Lung (tissue), 11 donors: ENCODE measurements at regions not wholly inside any gene's neighbourhood (a gene's known extent, or its start where the extent isn't known, plus 50 kb on each side); places are given as distances from the start of the nearest gene placed in this dataset.

Experiments
- ATAC-seq: fragments of 200-7000 bp; cut with Tn5 transposase; one replicate; pipeline ENCODE4 v1.9.1; 2020; ENCODE audit warnings: moderate number of reproducible peaks; ENCODE audit not compliant: insufficient read depth, low FRiP score
- DNase-seq, 3 donors: peaks; one replicate each; pipeline ENCODE4 v3.0.0-alpha.2; 2013 to 2017
- H3K27ac ChIP-seq, 2 donors: one replicate each; pipeline ENCODE4 v1.5.1; 2013; ENCODE audit warnings: mild to moderate bottlenecking in 2 of 2, moderate library complexity in 2 of 2, control low read depth in 1 of 2, inconsistent platforms in 1 of 2, low read depth in 1 of 2, low read length in 1 of 2
- H3K27me3 ChIP-seq, 3 donors: one replicate each; pipeline ENCODE4 v1.5.1; 2013; ENCODE audit warnings: low read length in 2 of 3; ENCODE audit not compliant: control insufficient read depth in 3 of 3, insufficient read depth in 3 of 3
- H3K36me3 ChIP-seq, 4 donors: one replicate each; pipeline ENCODE4 v1.5.1; 2013; ENCODE audit warnings: low read length in 4 of 4, mild to moderate bottlenecking in 1 of 4, moderate library complexity in 1 of 4; ENCODE audit not compliant: control insufficient read depth in 4 of 4, insufficient read depth in 4 of 4
- H3K4me1 ChIP-seq, 5 donors: one replicate each; pipeline ENCODE4 v1.5.1; 2013; ENCODE audit warnings: low read length in 5 of 5, mild to moderate bottlenecking in 2 of 5, moderate library complexity in 1 of 5; ENCODE audit not compliant: control insufficient read depth in 5 of 5, insufficient read depth in 5 of 5
- H3K4me3 ChIP-seq: one replicate; pipeline ENCODE4 v1.5.1; 2013; ENCODE audit warnings: mild to moderate bottlenecking, control low read depth, moderate library complexity
- H3K9ac ChIP-seq, 2 donors: one replicate each; pipeline ENCODE4 v1.5.1; 2013; ENCODE audit warnings: low read length in 2 of 2, control low read depth in 1 of 2; ENCODE audit not compliant: insufficient read depth in 1 of 2
- H3K9me3 ChIP-seq, 4 donors: one replicate each; pipeline ENCODE4 v1.5.1; 2013; ENCODE audit warnings: low read length in 3 of 4, mild to moderate bottlenecking in 1 of 4, moderate library complexity in 1 of 4; ENCODE audit not compliant: control insufficient read depth in 4 of 4, insufficient read depth in 3 of 4
- WGBS, 2 donors: extraction: QIAGEN DNeasy Blood & Tissue Kit; methylation state at CpG; one replicate each; pipeline ENCODE4 v1.1.7; 2013; 5-methylcytosine and 5-hydroxymethylcytosine counted together
- TF ChIP-seq, protein P1 (sequence below): IDR thresholded peaks from 2 replicates; pipeline ENCODE4 v1.5.1; 2012; ENCODE audit warnings: mild to moderate bottlenecking; ENCODE audit errors: control extremely low read depth, extremely low read depth
- donor health status: control.
- donor health status: control.
- donor health status: Bipolar disorder and iron deficiency.
- donor health status: healthy.
- donor health status: DM: yes; HTN: yes; CAD: no.

DNA sequence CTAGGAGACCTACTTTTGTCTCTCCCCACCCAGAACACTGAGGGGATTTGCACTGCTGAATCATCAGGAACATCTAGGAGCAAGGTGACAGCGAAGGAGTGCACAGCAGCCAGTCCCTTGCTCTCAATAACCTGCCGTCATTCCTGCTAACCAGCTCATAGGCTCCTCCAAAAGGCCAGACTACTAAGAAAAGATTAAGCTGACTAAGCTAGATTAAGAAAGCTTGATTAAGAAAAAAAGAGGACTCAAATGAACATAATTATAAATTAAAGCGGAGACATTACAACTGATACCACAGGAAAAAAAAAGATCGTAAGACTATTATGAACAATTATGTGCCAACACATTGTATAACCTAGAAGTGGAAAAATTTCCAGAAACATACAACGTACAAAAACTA lies 1254.8 kb upstream of the CHAC2 start:
- no peaks in the 10 kb centered on the region for H3K9me3 ChIP-seq
- ATAC-seq, result no peak
- no peaks in the 10 kb centered on the region for H3K36me3 ChIP-seq
- H3K4me1 ChIP-seq, result no peaks in the 10 kb centered on the region
- H3K27ac ChIP-seq, result no peak overlapping the region
- TF ChIP-seq, protein P1, sequence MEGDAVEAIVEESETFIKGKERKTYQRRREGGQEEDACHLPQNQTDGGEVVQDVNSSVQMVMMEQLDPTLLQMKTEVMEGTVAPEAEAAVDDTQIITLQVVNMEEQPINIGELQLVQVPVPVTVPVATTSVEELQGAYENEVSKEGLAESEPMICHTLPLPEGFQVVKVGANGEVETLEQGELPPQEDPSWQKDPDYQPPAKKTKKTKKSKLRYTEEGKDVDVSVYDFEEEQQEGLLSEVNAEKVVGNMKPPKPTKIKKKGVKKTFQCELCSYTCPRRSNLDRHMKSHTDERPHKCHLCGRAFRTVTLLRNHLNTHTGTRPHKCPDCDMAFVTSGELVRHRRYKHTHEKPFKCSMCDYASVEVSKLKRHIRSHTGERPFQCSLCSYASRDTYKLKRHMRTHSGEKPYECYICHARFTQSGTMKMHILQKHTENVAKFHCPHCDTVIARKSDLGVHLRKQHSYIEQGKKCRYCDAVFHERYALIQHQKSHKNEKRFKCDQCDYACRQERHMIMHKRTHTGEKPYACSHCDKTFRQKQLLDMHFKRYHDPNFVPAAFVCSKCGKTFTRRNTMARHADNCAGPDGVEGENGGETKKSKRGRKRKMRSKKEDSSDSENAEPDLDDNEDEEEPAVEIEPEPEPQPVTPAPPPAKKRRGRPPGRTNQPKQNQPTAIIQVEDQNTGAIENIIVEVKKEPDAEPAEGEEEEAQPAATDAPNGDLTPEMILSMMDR, result no peak
- H3K9ac ChIP-seq, result no peak overlapping the region
- no peak overlapping the region for H3K4me3 ChIP-seq
- WGBS, 2 donors, result 86 to 92% methylated on average over 5 of the region's 5 CpGs
- no peak for DNase-seq
- H3K27me3 ChIP-seq, result no peaks in the 10 kb centered on the region

DNA sequence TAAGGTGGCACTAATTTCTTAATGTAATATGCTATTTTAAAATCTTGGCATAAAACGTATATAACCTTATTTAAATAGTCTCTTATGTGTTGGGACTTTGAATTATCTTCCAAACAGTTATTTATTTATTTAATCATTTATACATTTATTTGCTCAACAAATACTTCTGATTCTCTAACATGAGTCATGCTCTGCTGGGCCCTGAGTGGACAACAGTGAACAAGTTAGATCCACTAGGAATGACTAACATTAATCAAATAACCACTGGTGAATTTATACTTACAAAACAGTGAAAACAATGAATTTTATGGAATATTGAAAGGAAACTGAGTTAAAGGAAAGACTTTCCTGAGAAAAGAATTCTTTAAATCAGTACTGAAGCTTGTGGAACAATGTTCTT lies 1257.2 kb upstream of the CHAC2 start:
- Histone ChIP-seq H3K9me3 (no peaks in the 10 kb centered on the region), H3K9ac (no peak overlapping the region), H3K27me3 (no peaks in the 10 kb centered on the region), H3K4me3 (no peak overlapping the region), H3K4me1 (no peaks in the 10 kb centered on the region), H3K36me3 (no peaks in the 10 kb centered on the region), H3K27ac (no peak overlapping the region)
- DNase-seq (no peak), ATAC-seq (no peak)
- WGBS, 2 donors, result 76 to 78% methylated on average over 1 of the region's 1 CpG
- TF ChIP-seq, protein P1, result no peak

DNA sequence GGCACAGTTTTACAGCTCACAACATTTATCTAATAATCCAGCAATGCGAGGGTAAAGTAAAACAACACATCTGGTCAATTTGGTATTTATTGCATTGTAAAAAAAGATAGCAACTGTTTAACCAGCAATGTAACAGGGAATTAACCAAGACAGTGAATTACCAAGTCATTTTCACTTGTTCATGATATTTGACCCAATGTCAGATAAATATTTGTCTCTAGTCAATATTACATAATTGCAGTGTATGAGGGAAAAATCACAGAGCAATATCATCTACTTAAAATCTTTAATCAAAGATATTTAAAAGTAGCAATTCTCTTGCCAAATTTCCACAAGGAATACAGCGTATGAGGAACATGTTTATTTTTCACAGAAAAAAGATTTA lies 1265.1 kb upstream of the CHAC2 start:
- H3K27ac ChIP-seq, result no peak overlapping the region
- ATAC-seq (no peak), DNase-seq (no peak)
- no peaks in the 10 kb centered on the region for H3K36me3 ChIP-seq
- 71 to 80% methylated on average over 2 of the region's 2 CpGs for WGBS, 2 donors
- TF ChIP-seq, protein P1, result no peak
- H3K9me3 ChIP-seq, result no peaks in the 10 kb centered on the region
- no peak overlapping the region for H3K4me3 ChIP-seq
- no peak overlapping the region for H3K9ac ChIP-seq
- H3K27me3 ChIP-seq, result no peaks in the 10 kb centered on the region
- peaks cover 0 to 22% (median 3%) of the 10 kb centered on the region in 5 donors for H3K4me1 ChIP-seq

DNA sequence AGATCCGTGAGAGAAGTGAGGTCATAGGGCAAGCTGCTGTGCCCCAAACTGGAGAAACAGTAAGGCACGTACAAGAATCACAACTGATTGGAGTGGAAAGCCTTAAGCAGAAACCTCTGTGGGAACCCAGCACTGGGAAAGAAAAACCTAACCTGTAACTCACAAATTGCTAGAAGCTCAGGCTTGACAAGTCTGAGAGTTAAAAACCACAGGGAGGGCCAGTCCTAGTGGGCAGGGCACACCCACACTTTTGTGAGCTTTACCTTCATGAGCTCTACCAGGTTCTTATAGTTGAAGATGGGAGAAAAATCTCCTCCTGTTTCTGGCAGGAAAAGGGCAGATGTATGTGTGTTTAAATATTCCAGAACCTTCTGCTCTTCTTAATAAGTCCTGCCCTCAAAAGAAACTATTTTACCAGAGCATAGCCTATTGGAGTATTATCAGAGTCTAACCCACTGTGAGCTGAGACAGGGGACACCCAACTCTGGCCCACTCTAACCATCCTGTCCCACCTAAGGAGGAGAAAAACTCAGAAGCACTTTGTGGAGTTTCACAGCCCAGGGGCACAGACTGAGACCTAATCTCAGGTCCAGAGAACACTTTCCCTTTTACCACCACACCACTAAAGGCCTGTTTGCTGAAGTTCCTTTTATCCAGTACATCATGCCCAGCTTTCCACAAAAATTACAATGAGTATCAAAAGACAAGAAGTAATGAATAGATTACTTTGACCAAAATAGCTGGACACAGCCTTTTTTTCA lies 1265.7 kb upstream of the CHAC2 start:
- no peaks in the 10 kb centered on the region for H3K36me3 ChIP-seq
- H3K4me3 ChIP-seq, result no peak overlapping the region
- no peak overlapping the region for H3K27ac ChIP-seq
- TF ChIP-seq, protein P1, result no peak
- ATAC-seq (no peak), DNase-seq (no peak)
- H3K4me1 ChIP-seq, result peaks cover 0 to 22% (median 3%) of the 10 kb centered on the region in 5 donors
- H3K27me3 ChIP-seq, result no peaks in the 10 kb centered on the region
- WGBS, 2 donors, result 61 to 62% methylated on average over 2 of the region's 2 CpGs
- H3K9ac ChIP-seq, result no peak overlapping the region
- H3K9me3 ChIP-seq, result no peaks in the 10 kb centered on the region
